Heart left ventricle (tissue), 13 donors: ENCODE measurements at regions not wholly inside any gene's neighbourhood (a gene's known extent, or its start where the extent isn't known, plus 50 kb on each side); places are given as distances from the start of the nearest gene placed in this dataset.

ENCODE experiments used
- CTCF ChIP-seq, 12 donors: fragments of 200-600 bp; sonication (generic) in 4 of 12; IDR thresholded peaks; one replicate each; pipeline versions ENCODE4 v1.5.0 to v1.8.0; 2018 to 2022; ENCODE audit warnings: antibody characterized with exemption in 12 of 12, mild to moderate bottlenecking in 5 of 12
- POLR2A ChIP-seq, 2 donors: fragments of 450-650 bp; IDR thresholded peaks; one replicate each; pipeline ENCODE4 v1.6.1; 2017; ENCODE audit warnings: antibody characterized with exemption in 2 of 2, mild to moderate bottlenecking in 2 of 2, moderate library complexity in 2 of 2
- donor health status: ischemic (EF 13 %, LVEDD 7.1; RV severe dilation, severe dysfunction).
- donor health status: DM: no; HTN: yes; CAD: no.
- donor health status: DM: no; HTN: no; CAD: no.
- donor health status: ischemic (EF 25% LVEDD 6.9; RV normal size, moderate dysfunction).
- donor health status: ischemic (EF 25% LVEDD 5.7; RV mildly dilated, moderate dysfunction).
- donor health status: ischemic (EF 35%, LVEDD 5.7; RV mildly dilated, moderate dysfunction).
- donor health status: nonischemic (EF 11% LVEDD 7.7; RV severe dilation, severe dysfunction).
- donor health status: DM: yes; HTN: yes; CAD: no.
- donor health status: PGD.
- donor health status: ischemic (EF 29% LVEDD 5.4; RV normal size, mild dysfunction).
- donor health status: nonischemic (EF 23%, LVEDD 6.1; RV moderate dilation, normal function).

GRCh38 chr18:54529444-54529843, 61.6 kb upstream of the DYNAP start:
- TF ChIP-seq CTCF (IDR thresholded peaks at IDR 0.05) (no peak), POLR2A (IDR thresholded peaks at IDR 0.05) (no peak)
